Mesothelial cell of epicardium (in vitro differentiated cells): ENCODE measurements at regions not wholly inside any gene's neighbourhood (a gene's known extent, or its start where the extent isn't known, plus 50 kb on each side); places are given as distances from the start of the nearest gene placed in this dataset.

Source experiments
- DNase-seq, 2 experiments: peaks; one replicate each; pipeline ENCODE4 v3.0.0; 2021; ENCODE audit warnings: low spot score in 2 of 2; ENCODE audit not compliant: unreplicated experiment in 2 of 2
- H3K27ac Mint-ChIP-seq: 2 replicates; pipeline ENCODE4 v1.8.0; 2021; ENCODE audit warnings: mixed read lengths
- H3K27me3 Mint-ChIP-seq: 2 replicates; pipeline ENCODE4 v1.8.0; 2021; ENCODE audit warnings: low read depth, mixed read lengths
- H3K36me3 Mint-ChIP-seq: 2 replicates; pipeline ENCODE4 v1.8.0; 2021; ENCODE audit warnings: mixed read lengths
- H3K4me1 Mint-ChIP-seq: 2 replicates; pipeline ENCODE4 v1.8.0; 2021; ENCODE audit warnings: mixed read lengths
- H3K4me3 Mint-ChIP-seq: 2 replicates; pipeline ENCODE4 v1.8.0; 2021; ENCODE audit warnings: mild to moderate bottlenecking, moderate library complexity, mixed read lengths
- H3K9me3 Mint-ChIP-seq: 2 replicates; pipeline ENCODE4 v1.8.0; 2021; ENCODE audit warnings: mixed read lengths
- CTCF ChIP-seq: fragments of 200-600 bp; sonication (generic); IDR thresholded peaks from one replicate; pipeline ENCODE4 v1.5.0; 2021; ENCODE audit warnings: antibody characterized with exemption; ENCODE audit not compliant: unreplicated experiment

DNA sequence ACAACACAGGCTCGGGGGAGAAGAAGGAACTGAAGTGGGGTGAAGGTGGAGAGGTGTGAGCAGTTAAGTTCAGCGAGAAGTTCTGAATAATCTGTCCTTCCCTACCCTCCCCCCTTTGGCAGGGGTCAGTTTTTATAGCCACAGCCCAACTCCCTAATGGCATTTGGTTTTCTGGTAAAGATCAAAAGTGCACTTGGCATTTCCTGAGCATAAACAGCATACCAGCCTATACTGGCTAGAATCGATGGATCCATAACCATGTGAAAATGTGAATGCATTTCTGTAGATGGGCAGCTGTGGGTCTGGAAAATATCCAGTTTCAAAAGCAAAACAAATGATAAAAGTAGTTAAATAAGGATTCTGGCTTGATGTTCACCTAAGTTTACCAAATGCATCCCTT lies 410.9 kb downstream of the PLK2 start:
- no peak overlapping the region for H3K27ac Mint-ChIP-seq
- H3K27me3 Mint-ChIP-seq = no peaks in the 10 kb centered on the region
- H3K4me1 Mint-ChIP-seq = peaks cover 2% of the 10 kb centered on the region
- H3K9me3 Mint-ChIP-seq = peaks cover 7% of the 10 kb centered on the region
- TF ChIP-seq CTCF = no peak
- H3K4me3 Mint-ChIP-seq = no peak overlapping the region
- no peaks in the 10 kb centered on the region for H3K36me3 Mint-ChIP-seq
- DNase-seq = no peak

DNA sequence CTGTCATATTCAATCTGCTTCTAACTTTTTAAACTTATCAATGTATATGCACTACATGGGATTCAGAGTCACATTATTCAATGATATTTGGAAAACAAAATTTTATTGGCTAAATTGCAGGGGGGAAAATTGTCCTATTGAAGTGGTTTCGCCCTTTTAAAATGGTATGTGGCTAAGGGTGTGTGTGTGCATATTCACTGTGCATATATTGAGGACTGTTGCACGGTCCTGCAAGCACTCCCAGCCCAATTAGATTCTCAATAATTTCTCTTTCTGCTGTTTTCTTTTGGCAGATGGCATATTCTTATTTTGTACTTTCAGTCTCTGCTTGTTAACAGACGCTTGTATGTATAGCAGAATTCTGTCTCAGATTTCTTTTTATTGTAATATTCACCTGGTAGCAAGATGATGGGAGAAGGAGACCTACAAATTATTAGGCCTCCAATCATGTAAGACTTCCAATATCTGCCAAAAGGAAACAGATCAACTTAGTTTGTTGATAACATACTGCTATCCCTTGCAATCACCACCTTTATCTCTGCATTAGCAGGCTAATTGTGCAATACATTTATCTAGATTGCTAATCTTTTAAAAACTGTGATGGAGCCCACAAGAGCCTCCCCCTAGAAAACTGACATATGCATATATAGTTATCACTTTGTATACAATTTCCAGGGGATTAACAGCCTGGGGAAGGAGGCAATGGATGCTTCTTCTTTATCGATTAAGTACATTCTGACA lies 411.5 kb downstream of the PLK2 start:
- Mint-ChIP-seq H3K27ac (no peak overlapping the region), H3K36me3 (no peaks in the 10 kb centered on the region)

GRCh38 chr5:58046371-58046770 lies 413.5 kb downstream of the PLK2 start:
- Mint-ChIP-seq H3K4me3 (no peak overlapping the region), H3K27me3 (no peaks in the 10 kb centered on the region), H3K9me3 (peaks cover 3% of the 10 kb centered on the region)

More for the DNA sequence above, 411.5 kb downstream of the PLK2 start:
- Mint-ChIP-seq H3K9me3 (peaks cover 7% of the 10 kb centered on the region), H3K4me3 (no peak overlapping the region), H3K4me1 (peaks cover 3% of the 10 kb centered on the region), H3K27me3 (no peaks in the 10 kb centered on the region)
- no peak for DNase-seq
- no peak for TF ChIP-seq CTCF

GRCh38 chr5:58044166-58044565 lies 415.7 kb downstream of the PLK2 start:
- no peak overlapping the region for H3K27ac Mint-ChIP-seq
- no peaks in the 10 kb centered on the region for H3K36me3 Mint-ChIP-seq
- peaks cover 10% of the 10 kb centered on the region for H3K4me1 Mint-ChIP-seq
- TF ChIP-seq CTCF = no peak
- H3K9me3 Mint-ChIP-seq = peaks cover 2% of the 10 kb centered on the region
- DNase-seq = no peak
- no peaks in the 10 kb centered on the region for H3K27me3 Mint-ChIP-seq
- no peak overlapping the region for H3K4me3 Mint-ChIP-seq

More at GRCh38 chr5:58046371-58046770, 413.5 kb downstream of the PLK2 start:
- TF ChIP-seq CTCF = no peak
- H3K27ac Mint-ChIP-seq = no peak overlapping the region
- H3K4me1 Mint-ChIP-seq = peaks cover 10% of the 10 kb centered on the region
- no peaks in the 10 kb centered on the region for H3K36me3 Mint-ChIP-seq
- DNase-seq = no peak

DNA sequence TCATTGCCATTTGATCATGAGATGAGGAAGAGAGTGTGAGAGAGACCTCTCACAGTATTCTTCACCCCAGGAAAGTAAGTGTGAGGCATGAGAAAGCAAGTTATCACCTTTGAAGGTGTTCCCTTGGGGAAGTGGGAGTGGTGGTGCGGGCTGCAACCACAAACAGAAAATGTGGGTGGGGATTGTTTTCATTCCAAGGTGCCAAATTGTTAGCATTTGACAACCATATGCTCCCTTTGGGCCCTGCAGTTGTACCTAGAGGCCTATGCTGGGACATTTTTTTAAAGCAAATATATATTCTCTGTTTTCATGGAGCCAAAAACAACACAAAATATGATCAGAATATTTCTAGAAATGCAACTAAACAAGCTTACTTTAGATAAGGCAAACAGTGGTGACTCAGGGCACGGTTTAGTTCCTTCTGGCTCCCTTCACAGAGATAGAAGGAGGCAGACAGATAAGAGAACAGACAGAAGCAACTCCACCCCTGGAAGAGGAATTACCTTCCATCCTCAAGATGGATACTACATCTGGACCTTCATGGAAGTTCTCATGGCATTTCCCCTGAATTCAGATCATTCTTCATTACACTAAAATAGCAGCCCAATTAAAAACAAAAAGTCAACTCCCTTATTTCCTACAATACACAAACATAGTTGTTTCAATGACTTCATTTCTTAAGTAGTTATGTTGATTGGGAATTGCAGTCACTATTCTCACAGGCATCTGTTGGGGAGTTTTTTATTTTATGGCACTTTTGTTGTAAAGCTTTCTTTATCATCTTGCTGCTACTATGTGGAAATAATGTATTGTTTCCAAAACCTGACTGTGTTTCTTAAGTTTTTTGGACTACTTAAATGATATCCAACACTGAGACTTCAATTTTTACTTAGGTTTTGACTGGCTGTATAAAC lies 416.6 kb downstream of the PLK2 start:
- Mint-ChIP-seq H3K4me1 (peaks cover 9% of the 10 kb centered on the region), H3K27me3 (no peaks in the 10 kb centered on the region), H3K9me3 (peaks cover 6% of the 10 kb centered on the region), H3K36me3 (no peaks in the 10 kb centered on the region), H3K27ac (peak overlapping the region; percentile 82), H3K4me3 (no peak overlapping the region)
- TF ChIP-seq CTCF = no peak
- no peak for DNase-seq
